ENCODE measurements at regions not wholly inside any gene's neighbourhood (a gene's known extent, or its start where the extent isn't known, plus 50 kb on each side); places are given as distances from the start of the nearest gene placed in this dataset.

DNA sequence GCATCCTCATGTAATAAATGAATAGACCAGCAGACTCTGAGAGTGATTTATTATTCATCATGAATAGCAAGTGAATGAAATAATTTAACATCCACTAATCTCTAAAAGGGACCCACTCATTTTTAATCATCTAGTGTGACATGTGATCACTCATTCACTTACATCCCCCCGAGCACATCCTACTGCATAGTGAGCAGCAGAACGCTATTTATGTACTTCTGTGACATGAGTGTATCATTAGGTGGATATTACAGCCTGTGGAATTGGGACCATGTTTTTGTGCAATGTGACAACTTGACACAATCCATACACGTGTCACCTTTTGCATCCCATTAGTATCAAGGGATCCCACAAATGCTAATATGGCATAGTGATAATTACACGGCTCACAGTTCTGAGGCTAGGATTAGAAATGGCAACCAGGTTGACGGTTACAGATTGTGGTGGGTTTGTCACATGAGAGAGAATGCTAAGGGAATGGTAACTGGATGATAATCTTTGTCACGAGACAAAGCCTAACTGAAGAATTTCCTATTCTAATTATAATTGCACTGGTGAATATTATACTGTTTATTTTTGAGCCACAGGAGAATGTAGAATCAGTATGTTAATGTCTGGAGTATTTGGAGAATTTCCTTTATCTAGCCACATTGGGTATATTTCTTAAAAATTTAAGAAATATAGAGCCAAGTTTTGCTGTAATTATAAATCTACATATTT, 595.2 kb upstream of the TBL1XR1 start (continued):
- no peak for TF ChIP-seq SIRT6 (IDR thresholded peaks at IDR 0.05; ENCODE audit: low read length)
- TF ChIP-seq TAF7 (optimal IDR thresholded peaks at IDR 0.05; ENCODE audit: borderline replicate concordance, low read depth, low read length) = no peak
- TF ChIP-seq TBP (IDR thresholded peaks at IDR 0.05; ENCODE audit: low read depth, low read length) = no peak
- no peak for TF ChIP-seq BACH1 (IDR thresholded peaks at IDR 0.05; ENCODE audit: low read length)
- TF ChIP-seq SP4 (IDR thresholded peaks at IDR 0.05; ENCODE audit: low read length) = no peak
- no peak for TF ChIP-seq YY1 (IDR thresholded peaks at IDR 0.05; ENCODE audit: low read depth, low read length)
- TF ChIP-seq, protein P1, sequence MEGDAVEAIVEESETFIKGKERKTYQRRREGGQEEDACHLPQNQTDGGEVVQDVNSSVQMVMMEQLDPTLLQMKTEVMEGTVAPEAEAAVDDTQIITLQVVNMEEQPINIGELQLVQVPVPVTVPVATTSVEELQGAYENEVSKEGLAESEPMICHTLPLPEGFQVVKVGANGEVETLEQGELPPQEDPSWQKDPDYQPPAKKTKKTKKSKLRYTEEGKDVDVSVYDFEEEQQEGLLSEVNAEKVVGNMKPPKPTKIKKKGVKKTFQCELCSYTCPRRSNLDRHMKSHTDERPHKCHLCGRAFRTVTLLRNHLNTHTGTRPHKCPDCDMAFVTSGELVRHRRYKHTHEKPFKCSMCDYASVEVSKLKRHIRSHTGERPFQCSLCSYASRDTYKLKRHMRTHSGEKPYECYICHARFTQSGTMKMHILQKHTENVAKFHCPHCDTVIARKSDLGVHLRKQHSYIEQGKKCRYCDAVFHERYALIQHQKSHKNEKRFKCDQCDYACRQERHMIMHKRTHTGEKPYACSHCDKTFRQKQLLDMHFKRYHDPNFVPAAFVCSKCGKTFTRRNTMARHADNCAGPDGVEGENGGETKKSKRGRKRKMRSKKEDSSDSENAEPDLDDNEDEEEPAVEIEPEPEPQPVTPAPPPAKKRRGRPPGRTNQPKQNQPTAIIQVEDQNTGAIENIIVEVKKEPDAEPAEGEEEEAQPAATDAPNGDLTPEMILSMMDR (IDR thresholded peaks at IDR 0.05; ENCODE audit: control extremely low read depth in 1 of 3, insufficient read depth in 1 of 3, low read depth in 1 of 3, low read length in 3 of 3) = no peak
- TF ChIP-seq, protein P2, sequence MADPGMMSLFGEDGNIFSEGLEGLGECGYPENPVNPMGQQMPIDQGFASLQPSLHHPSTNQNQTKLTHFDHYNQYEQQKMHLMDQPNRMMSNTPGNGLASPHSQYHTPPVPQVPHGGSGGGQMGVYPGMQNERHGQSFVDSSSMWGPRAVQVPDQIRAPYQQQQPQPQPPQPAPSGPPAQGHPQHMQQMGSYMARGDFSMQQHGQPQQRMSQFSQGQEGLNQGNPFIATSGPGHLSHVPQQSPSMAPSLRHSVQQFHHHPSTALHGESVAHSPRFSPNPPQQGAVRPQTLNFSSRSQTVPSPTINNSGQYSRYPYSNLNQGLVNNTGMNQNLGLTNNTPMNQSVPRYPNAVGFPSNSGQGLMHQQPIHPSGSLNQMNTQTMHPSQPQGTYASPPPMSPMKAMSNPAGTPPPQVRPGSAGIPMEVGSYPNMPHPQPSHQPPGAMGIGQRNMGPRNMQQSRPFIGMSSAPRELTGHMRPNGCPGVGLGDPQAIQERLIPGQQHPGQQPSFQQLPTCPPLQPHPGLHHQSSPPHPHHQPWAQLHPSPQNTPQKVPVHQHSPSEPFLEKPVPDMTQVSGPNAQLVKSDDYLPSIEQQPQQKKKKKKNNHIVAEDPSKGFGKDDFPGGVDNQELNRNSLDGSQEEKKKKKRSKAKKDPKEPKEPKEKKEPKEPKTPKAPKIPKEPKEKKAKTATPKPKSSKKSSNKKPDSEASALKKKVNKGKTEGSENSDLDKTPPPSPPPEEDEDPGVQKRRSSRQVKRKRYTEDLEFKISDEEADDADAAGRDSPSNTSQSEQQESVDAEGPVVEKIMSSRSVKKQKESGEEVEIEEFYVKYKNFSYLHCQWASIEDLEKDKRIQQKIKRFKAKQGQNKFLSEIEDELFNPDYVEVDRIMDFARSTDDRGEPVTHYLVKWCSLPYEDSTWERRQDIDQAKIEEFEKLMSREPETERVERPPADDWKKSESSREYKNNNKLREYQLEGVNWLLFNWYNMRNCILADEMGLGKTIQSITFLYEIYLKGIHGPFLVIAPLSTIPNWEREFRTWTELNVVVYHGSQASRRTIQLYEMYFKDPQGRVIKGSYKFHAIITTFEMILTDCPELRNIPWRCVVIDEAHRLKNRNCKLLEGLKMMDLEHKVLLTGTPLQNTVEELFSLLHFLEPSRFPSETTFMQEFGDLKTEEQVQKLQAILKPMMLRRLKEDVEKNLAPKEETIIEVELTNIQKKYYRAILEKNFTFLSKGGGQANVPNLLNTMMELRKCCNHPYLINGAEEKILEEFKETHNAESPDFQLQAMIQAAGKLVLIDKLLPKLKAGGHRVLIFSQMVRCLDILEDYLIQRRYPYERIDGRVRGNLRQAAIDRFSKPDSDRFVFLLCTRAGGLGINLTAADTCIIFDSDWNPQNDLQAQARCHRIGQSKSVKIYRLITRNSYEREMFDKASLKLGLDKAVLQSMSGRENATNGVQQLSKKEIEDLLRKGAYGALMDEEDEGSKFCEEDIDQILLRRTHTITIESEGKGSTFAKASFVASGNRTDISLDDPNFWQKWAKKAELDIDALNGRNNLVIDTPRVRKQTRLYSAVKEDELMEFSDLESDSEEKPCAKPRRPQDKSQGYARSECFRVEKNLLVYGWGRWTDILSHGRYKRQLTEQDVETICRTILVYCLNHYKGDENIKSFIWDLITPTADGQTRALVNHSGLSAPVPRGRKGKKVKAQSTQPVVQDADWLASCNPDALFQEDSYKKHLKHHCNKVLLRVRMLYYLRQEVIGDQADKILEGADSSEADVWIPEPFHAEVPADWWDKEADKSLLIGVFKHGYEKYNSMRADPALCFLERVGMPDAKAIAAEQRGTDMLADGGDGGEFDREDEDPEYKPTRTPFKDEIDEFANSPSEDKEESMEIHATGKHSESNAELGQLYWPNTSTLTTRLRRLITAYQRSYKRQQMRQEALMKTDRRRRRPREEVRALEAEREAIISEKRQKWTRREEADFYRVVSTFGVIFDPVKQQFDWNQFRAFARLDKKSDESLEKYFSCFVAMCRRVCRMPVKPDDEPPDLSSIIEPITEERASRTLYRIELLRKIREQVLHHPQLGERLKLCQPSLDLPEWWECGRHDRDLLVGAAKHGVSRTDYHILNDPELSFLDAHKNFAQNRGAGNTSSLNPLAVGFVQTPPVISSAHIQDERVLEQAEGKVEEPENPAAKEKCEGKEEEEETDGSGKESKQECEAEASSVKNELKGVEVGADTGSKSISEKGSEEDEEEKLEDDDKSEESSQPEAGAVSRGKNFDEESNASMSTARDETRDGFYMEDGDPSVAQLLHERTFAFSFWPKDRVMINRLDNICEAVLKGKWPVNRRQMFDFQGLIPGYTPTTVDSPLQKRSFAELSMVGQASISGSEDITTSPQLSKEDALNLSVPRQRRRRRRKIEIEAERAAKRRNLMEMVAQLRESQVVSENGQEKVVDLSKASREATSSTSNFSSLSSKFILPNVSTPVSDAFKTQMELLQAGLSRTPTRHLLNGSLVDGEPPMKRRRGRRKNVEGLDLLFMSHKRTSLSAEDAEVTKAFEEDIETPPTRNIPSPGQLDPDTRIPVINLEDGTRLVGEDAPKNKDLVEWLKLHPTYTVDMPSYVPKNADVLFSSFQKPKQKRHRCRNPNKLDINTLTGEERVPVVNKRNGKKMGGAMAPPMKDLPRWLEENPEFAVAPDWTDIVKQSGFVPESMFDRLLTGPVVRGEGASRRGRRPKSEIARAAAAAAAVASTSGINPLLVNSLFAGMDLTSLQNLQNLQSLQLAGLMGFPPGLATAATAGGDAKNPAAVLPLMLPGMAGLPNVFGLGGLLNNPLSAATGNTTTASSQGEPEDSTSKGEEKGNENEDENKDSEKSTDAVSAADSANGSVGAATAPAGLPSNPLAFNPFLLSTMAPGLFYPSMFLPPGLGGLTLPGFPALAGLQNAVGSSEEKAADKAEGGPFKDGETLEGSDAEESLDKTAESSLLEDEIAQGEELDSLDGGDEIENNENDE (IDR thresholded peaks at IDR 0.05; ENCODE audit: insufficient replicate concordance, low read length) = no peak
